ENCODE measurements at regions not wholly inside any gene's neighbourhood (a gene's known extent, or its start where the extent isn't known, plus 50 kb on each side); places are given as distances from the start of the nearest gene placed in this dataset.

DNA sequence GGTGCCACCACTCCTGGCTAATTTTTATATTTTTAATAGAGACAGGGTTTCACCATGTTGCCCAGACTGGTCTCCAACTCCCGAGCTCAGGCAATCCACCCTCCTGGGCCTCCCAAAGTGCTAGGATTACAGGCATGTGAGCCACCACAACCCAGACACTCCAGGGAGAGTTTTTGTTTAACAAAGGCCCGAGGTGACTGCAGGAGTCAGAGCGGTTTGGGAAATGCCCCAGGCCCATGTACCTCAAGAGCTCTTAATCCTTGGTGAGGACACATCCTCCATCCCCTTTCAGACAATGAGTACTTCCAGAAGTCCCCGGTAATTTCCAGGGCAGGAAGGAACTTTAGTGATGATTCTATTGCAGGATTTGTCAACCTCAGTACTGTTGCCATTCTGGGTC is 176.0 kb downstream of the ESRRB start:
- TF ChIP-seq, protein P1, sequence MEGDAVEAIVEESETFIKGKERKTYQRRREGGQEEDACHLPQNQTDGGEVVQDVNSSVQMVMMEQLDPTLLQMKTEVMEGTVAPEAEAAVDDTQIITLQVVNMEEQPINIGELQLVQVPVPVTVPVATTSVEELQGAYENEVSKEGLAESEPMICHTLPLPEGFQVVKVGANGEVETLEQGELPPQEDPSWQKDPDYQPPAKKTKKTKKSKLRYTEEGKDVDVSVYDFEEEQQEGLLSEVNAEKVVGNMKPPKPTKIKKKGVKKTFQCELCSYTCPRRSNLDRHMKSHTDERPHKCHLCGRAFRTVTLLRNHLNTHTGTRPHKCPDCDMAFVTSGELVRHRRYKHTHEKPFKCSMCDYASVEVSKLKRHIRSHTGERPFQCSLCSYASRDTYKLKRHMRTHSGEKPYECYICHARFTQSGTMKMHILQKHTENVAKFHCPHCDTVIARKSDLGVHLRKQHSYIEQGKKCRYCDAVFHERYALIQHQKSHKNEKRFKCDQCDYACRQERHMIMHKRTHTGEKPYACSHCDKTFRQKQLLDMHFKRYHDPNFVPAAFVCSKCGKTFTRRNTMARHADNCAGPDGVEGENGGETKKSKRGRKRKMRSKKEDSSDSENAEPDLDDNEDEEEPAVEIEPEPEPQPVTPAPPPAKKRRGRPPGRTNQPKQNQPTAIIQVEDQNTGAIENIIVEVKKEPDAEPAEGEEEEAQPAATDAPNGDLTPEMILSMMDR (conservative IDR thresholded peaks at IDR 0.05) = no peak

DNA sequence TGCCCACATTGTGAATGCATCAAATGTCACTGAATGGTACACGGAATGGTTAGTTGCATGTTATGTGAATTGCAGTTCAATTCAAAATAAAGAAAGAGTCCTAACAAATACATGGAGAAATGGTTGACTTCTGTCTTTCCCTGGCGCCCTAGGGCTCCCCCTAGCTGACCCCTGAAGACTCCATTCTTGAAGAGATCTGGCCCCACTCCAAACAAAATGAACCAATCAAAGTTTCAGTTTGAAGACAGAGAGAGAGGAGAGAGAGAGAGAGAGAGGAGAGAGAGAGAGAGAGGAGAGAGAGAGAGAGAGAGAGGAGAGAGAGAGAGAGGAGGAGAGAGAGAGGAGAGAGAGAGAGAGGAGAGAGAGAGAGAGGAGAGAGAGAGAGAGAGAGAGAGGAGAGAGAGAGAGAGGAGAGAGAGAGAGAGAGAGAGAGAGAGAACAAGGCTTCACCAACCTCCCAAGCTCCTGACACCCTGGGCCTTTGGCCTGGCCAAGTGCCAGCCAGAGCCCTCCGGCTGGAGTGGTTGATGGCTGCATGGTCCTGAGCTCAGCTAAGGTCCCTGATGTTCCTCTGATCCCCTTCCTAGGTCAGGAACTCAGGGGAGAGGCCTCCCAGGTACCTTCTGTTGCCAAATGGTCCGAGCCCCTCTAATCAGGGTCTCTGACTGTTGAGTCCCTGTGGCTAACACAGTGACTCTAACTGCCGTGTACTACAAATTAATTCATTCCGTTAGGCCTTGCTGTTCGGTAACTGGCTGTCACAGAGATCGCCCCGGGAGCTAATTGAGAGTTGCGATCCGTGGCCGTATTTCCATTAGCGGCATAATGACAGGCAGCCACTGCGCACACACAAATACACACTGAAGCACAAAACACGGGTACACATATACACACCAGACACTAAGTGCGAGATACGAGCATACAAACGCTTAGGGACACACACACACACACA is 188.8 kb downstream of the ESRRB start:
- TF ChIP-seq, protein P1 (conservative IDR thresholded peaks at IDR 0.05) = no peak
- no peak overlapping the region for H3K27ac ChIP-seq

More for the DNA sequence above, 176.0 kb downstream of the ESRRB start:
- H3K27ac ChIP-seq = no peak overlapping the region

DNA sequence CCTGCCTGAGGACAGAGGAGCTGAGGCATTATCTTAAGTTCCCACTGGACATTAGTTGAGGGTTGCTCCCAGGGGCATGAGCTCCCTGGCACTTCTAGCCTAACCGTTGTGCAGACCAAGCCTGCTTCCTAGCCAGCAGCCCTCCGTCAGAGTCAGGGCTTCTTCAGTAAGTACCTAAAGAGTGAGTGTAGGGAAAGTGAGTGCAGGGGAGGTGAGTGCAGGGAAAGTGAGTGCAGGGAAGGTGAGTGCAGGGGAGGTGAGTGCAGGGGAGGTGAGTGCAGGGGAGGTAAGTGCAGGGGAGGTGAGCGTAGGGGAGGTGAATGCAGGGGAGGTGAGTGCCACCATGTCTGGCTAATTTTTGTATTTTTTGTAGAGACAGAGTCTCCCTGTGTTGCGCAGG is 190.5 kb downstream of the ESRRB start:
- TF ChIP-seq, protein P1 (conservative IDR thresholded peaks at IDR 0.05) = no peak

DNA sequence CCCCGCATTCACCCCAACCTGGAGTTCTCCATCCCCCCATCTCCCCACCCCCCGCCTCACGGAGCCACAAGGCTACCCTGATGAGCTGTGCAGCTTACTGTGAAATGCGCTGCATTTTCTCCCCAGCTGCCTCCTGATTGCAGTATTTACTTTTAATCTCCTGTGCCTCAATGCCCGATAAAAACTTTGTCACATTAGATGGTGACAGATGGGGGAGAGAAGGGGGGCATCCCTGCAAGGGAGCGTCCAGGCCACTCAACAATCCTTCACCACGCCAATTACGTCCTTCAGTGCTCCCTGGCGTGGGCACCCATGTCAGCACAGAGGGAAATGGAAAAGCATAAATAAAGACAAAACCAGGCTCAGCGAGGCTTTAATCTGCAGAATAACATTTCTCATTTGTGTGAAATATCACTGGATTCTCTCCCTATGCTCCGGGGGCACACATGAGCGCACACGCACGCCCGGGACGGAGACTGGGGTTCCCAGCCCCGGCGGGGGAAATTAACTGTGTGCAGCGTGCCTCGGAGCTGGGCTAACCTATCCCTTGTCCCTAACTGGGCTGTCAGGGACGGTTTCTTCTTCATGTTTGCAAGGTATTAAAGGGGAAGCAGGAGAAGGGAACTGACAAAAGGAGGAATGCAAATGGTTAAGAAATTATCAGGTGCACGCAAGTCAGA is 186.7 kb upstream of the VASH1 start:
- TF ChIP-seq, protein P1 (conservative IDR thresholded peaks at IDR 0.05) = no peak
- H3K27ac ChIP-seq = no peak overlapping the region

More for the DNA sequence above, 190.5 kb downstream of the ESRRB start:
- H3K27ac ChIP-seq = no peak overlapping the region

DNA sequence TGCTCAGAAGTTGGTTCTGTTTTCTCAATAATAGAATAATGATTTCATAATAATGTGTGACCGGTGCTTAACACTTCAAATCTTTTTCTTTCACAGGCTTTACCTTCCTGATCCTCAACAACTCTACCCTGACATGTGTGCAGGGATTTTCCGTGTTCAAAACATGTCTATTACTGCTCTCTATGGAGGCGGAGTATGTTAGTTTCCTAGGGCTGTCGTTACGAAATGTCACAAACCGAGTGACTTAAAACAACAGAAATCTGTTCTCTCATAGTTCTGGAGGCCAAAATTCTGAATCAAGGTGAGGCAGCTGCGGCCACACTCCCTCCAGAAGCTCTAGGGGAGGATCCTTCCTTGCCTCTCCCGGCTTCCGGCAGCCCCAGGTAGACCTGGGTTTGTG is 186.2 kb upstream of the VASH1 start:
- TF ChIP-seq, protein P1 (conservative IDR thresholded peaks at IDR 0.05) = no peak
- no peak overlapping the region for H3K27ac ChIP-seq

DNA sequence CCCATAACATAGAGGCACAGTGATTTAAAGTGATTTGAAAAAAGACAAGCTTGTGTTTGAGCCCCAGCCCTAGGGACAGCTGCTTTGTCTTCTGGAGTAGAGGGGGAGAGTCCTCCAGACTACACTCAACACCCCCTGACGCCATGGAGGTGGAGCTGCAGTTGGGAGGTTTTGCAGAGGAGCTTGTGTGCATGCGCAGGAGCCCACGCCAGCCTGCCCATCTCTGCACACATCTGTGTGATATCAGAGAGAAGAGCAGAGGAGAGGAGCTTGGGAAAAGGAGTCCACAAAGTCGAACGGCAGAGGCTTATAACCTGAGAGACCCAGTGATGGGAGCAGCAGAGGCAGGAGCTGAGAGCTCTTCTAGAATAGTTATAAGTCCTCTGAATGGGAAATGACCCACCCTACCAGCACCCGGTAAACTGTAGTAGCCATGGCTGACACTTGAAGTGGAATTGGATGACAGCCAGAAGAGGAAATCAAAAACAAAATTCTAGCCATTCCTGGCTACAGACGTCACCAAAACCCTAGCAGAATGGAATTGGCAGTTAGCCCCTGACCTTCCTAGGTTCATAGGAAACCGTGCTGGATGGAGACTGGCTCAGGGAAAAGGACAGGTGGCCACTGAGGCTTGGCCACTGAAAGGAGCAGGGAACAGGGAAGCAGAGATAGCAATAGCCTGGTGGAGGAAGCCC is 185.1 kb upstream of the VASH1 start:
- no peak overlapping the region for H3K27ac ChIP-seq
- TF ChIP-seq, protein P1 (conservative IDR thresholded peaks at IDR 0.05) = no peak

DNA sequence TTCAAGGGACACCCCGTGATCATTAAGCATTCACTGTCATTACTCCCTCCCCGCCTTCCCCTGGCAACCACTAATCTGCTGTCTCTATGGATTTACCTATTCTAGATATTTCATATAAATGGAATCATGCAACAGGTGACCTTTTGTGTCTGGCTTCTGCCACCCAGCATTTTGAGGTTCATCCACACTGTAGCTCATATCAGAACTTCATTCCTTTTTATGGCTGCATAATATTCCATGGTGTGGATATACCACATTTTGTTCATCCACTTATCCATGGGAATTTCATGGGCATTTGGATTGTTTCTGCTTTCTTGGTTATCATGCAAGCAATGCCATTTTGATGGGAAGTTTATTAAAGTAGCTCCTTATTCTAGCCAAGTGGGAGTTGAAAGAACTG is 184.2 kb upstream of the VASH1 start:
- no peak overlapping the region for H3K27ac ChIP-seq
- TF ChIP-seq, protein P1 (conservative IDR thresholded peaks at IDR 0.05) = no peak

Data from VCaP (cell line).